ENCODE measurements at regions not wholly inside any gene's neighbourhood (a gene's known extent, or its start where the extent isn't known, plus 50 kb on each side); places are given as distances from the start of the nearest gene placed in this dataset.
"Not testable (repeated sequence)": the region's sequence is repeated elsewhere in the genome, so short reads cannot be mapped to it uniquely, and the experiment has no call there.

- DNase-seq (ENCODE audit: extremely low read depth, low read depth) = no peak
Measured at GRCh38 chr5:1985781-1986180, 103.1 kb upstream of the IRX4 start.

GRCh38 chr5:1983919-1984695 is 101.4 kb upstream of the IRX4 start:
- no peak for DNase-seq (ENCODE audit: extremely low read depth, low read depth)
- no peak for TF ChIP-seq CTCF (IDR thresholded peaks at IDR 0.05; ENCODE audit: low read depth, low read length)

More at GRCh38 chr5:1985781-1986180, 103.1 kb upstream of the IRX4 start:
- no peak for TF ChIP-seq CTCF (IDR thresholded peaks at IDR 0.05; ENCODE audit: low read depth, low read length)

- TF ChIP-seq CTCF (IDR thresholded peaks at IDR 0.05; ENCODE audit: low read depth, low read length) = no peak
- DNase-seq (ENCODE audit: extremely low read depth, low read depth) = no peak
Measured at GRCh38 chr5:1983401-1983800, 100.7 kb upstream of the IRX4 start.

GRCh38 chr5:1982561-1982960 is 99.8 kb upstream of the IRX4 start:
- DNase-seq (ENCODE audit: extremely low read depth, low read depth) = not testable (repeated sequence)

GRCh38 chr5:1975898-1976765 is 93.4 kb upstream of the IRX4 start:
- no peak for DNase-seq (ENCODE audit: extremely low read depth, low read depth)
- TF ChIP-seq CTCF (IDR thresholded peaks at IDR 0.05; ENCODE audit: low read depth, low read length) = no peak

GRCh38 chr5:1975406-1975715 is 92.6 kb upstream of the IRX4 start:
- TF ChIP-seq CTCF (IDR thresholded peaks at IDR 0.05; ENCODE audit: low read depth, low read length) = no peak
- DNase-seq (ENCODE audit: extremely low read depth, low read depth) = no peak

GRCh38 chr5:1974501-1975405 is 92.0 kb upstream of the IRX4 start:
- no peak for DNase-seq (ENCODE audit: extremely low read depth, low read depth)
- no peak for TF ChIP-seq CTCF (IDR thresholded peaks at IDR 0.05; ENCODE audit: low read depth, low read length)

Measured in AG09319 (cell line).